Breast epithelium (tissue), 3 donors: ENCODE measurements at regions not wholly inside any gene's neighbourhood (a gene's known extent, or its start where the extent isn't known, plus 50 kb on each side); places are given as distances from the start of the nearest gene placed in this dataset.

ENCODE experiments used
- POLR2AphosphoS5 ChIP-seq, 3 donors: sonication (generic); formaldehyde crosslinking; IDR thresholded peaks; one replicate each; pipeline ENCODE4 v1.6.1; 2017; ENCODE audit warnings: antibody characterized with exemption in 3 of 3
- TF ChIP-seq, protein P1 (sequence below), 3 donors: fragments of 450-650 bp; IDR thresholded peaks; one replicate each; pipeline ENCODE4 v1.5.1; 2016 to 2017; ENCODE audit warnings: antibody characterized with exemption in 3 of 3, mild to moderate bottlenecking in 3 of 3, moderate library complexity in 3 of 3

DNA sequence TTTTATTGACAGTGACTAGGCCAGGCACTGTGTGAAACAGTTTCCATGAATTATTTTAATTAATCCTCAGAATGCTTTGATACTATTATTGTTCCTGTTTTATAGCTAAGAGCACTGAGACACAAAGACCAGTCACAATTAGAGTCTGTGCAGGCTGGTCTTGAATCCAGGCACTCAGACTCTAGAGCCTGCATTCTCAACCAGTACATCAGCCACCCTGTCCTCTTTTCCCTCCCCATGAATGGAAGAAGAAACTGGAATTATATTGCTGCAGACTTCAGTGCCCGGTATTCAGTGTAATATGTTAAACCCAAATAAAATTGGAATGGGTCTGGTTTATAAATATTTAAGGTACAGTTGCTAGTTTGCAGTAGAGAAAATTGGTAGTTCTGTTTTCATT, 303.0 kb upstream of the RGS6 start:
- TF ChIP-seq, protein P1, sequence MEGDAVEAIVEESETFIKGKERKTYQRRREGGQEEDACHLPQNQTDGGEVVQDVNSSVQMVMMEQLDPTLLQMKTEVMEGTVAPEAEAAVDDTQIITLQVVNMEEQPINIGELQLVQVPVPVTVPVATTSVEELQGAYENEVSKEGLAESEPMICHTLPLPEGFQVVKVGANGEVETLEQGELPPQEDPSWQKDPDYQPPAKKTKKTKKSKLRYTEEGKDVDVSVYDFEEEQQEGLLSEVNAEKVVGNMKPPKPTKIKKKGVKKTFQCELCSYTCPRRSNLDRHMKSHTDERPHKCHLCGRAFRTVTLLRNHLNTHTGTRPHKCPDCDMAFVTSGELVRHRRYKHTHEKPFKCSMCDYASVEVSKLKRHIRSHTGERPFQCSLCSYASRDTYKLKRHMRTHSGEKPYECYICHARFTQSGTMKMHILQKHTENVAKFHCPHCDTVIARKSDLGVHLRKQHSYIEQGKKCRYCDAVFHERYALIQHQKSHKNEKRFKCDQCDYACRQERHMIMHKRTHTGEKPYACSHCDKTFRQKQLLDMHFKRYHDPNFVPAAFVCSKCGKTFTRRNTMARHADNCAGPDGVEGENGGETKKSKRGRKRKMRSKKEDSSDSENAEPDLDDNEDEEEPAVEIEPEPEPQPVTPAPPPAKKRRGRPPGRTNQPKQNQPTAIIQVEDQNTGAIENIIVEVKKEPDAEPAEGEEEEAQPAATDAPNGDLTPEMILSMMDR (IDR thresholded peaks at IDR 0.05): no peak
- TF ChIP-seq POLR2AphosphoS5 (IDR thresholded peaks at IDR 0.05): no peak
